ENCODE measurements at regions not wholly inside any gene's neighbourhood (a gene's known extent, or its start where the extent isn't known, plus 50 kb on each side); places are given as distances from the start of the nearest gene placed in this dataset.

DNA sequence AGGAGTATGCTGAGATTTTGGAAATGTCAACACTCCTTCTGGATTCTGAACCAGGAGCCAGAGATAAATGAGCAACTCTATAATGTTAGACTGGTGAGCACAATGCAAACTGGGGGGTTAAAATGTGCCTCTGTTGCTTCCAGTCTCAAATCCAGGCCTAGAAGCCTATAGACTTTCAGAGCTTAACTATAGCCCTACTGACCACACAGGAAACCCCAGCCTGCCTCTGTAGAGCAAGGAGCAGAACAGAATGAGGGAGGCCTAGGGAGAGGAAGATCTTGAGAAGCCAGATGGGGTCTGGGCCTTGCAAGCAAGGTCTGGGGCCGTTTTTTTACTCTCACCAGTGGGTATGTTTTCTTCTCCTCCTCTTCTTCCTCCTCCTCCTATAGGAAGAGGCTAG, 225.4 kb upstream of the KITLG start:
- DNase-seq (ENCODE audit: low read depth), result peak; percentile 22
- H3K4me3 ChIP-seq (ENCODE audit: low read depth, low read length), result no peak overlapping the region
- TF ChIP-seq, protein P1, sequence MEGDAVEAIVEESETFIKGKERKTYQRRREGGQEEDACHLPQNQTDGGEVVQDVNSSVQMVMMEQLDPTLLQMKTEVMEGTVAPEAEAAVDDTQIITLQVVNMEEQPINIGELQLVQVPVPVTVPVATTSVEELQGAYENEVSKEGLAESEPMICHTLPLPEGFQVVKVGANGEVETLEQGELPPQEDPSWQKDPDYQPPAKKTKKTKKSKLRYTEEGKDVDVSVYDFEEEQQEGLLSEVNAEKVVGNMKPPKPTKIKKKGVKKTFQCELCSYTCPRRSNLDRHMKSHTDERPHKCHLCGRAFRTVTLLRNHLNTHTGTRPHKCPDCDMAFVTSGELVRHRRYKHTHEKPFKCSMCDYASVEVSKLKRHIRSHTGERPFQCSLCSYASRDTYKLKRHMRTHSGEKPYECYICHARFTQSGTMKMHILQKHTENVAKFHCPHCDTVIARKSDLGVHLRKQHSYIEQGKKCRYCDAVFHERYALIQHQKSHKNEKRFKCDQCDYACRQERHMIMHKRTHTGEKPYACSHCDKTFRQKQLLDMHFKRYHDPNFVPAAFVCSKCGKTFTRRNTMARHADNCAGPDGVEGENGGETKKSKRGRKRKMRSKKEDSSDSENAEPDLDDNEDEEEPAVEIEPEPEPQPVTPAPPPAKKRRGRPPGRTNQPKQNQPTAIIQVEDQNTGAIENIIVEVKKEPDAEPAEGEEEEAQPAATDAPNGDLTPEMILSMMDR (IDR thresholded peaks at IDR 0.05; ENCODE audit: insufficient read depth, low read depth, low read length, missing control alignments), result no peak

DNA sequence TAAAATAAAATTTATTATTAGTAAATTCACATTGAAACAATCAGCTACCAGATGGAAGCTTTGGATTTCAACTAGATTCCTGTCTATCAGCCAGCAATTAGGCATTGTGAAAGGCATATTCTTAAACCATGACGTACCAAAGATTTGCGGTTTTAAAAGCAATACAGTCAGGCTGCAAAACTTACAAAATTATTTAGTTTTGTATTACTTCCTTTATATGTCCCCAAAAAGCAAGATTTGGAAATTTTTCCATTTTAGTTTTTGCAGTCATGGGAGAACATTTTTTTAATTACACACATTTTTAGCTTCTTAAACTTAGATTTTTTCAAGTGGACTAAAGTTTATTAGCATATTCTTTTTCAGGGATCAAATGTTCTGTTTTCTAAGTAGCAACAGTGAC, 225.0 kb upstream of the KITLG start:
- no peak overlapping the region for H3K4me3 ChIP-seq (ENCODE audit: low read depth, low read length)
- no peak for DNase-seq (ENCODE audit: low read depth)
- TF ChIP-seq, protein P1 (IDR thresholded peaks at IDR 0.05; ENCODE audit: insufficient read depth, low read depth, low read length, missing control alignments), result no peak

DNA sequence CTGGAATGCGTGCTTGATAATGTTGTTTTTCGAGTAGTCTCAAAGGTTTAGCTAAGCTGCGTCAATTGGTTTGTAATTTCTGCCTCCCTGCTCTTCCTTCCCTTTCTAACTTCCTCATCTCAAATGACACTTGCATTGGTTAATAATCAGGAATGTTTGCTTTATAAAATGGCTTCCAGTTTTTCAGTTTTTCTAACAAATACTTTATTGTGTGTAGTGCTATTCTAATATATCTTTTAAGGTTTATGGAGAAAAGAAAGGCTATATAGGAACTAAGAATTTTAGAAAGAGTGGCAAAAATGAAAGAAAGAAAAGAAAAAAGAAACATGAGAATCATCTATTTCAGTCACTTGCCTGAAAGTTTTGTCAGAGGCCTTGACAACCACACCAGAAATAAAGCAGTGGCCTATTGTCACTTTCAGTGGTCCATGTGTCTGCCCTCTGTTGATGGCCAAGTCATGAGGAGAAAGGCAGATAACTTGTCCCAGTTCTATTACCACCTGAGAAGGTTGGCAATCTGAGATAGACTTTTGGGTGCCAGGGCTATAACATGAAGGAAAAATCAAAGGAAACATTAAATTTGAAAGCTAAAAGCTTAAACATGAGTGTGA, 221.9 kb upstream of the KITLG start:
- TF ChIP-seq, protein P1 (IDR thresholded peaks at IDR 0.05; ENCODE audit: insufficient read depth, low read depth, low read length, missing control alignments), result no peak
- peak; percentile 58 for DNase-seq (ENCODE audit: low read depth)

DNA sequence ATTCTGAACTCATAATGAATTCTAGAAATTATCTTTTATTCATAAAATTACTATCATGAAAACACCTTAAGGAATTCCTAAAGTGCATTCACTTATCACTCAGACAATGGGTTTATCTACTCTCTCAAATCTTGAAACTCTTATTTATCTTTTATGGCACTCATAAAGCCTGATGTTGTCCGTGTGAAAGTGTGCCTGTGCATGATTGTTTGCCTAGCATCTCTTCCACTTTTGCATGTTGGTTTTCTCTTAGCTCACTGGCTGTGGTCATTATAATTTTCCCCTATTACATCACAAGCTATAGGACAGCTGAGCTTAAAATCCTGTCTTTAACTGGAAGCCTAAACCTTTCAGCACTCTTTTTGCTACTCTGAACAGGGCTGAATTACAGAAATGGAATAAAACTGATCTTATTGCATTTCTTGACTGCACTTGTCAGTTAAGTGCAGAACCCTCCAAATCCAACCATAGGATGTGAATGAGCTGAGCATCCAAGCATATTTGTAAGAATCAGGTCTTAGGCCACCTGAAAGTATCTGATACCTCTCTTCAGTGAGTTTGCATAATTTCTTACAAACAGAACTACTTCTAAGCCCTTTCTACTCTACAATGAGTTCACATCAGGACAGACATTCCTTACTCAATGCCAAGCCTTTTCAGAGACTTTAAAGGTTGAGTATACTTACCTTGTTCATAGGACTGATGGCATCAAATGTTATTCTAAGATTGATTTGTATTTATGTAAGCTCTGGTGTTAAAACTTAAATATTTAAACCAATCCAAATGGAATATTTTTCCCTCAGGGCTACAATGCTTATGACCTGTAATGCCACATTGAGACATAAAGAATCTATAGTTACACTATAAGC, 221.2 kb upstream of the KITLG start:
- no peak overlapping the region for H3K4me3 ChIP-seq (ENCODE audit: low read depth, low read length)
- DNase-seq (ENCODE audit: low read depth), result peak; percentile 36
- TF ChIP-seq, protein P1 (IDR thresholded peaks at IDR 0.05; ENCODE audit: insufficient read depth, low read depth, low read length, missing control alignments), result no peak

More for the DNA sequence above, 221.9 kb upstream of the KITLG start:
- no peak overlapping the region for H3K4me3 ChIP-seq (ENCODE audit: low read depth, low read length)

DNA sequence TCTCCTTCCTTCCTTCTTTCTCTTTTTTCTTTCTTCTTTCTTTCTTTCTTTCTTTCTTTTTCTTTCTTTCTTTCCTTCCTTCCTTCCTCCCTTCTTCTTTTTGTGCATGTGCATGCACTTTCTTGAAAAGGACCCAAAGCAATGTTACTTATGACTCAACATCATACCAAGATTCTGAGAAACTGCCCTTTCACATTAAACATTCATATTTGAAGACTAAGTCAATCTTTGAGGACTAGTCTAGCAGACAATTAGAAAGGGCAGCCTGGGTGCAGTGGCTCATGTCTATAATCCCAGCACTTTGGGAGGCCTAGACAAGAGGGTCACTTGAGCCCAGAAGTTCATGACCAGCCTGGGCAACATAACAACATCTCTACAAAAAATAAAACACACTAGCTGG, 212.8 kb upstream of the KITLG start:
- TF ChIP-seq, protein P1 (IDR thresholded peaks at IDR 0.05; ENCODE audit: insufficient read depth, low read depth, low read length, missing control alignments), result no peak
- H3K4me3 ChIP-seq (ENCODE audit: low read depth, low read length), result no peak overlapping the region
- no peak for DNase-seq (ENCODE audit: low read depth)

DNA sequence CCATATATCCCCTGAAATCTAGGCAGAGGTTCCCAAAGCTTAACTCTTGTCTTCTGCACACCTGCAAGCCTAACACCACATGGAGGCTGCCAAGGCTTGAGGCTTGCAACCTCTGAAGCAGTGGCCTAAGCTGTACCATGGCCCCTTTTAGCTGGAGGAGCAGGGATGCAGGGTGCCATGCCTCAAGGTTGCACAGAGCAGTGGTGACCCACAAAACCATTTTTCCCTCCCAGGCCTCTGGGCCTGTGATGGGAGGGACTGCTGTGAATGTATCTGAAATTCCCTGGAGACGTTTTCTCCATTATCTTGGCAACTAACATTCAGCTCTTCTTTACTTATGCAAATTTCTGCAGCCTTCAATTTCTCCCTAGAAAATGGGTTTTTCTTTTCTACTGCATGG, 210.0 kb upstream of the KITLG start:
- H3K4me3 ChIP-seq (ENCODE audit: low read depth, low read length), result no peak overlapping the region
- TF ChIP-seq, protein P1 (IDR thresholded peaks at IDR 0.05; ENCODE audit: insufficient read depth, low read depth, low read length, missing control alignments), result no peak
- no peak for DNase-seq (ENCODE audit: low read depth)

All from GM12865 (cell line).